CD4-positive, alpha-beta T cell treated with Interleukin-17A for 1 hour (primary cell): ENCODE measurements at regions not wholly inside any gene's neighbourhood (a gene's known extent, or its start where the extent isn't known, plus 50 kb on each side); places are given as distances from the start of the nearest gene placed in this dataset.
A peak's percentile ranks its signal among the peaks of the same experiment; 100 is the strongest.
"Not testable (repeated sequence)": the region's sequence is repeated elsewhere in the genome, so short reads cannot be mapped to it uniquely, and the experiment has no call there.

Source experiments
- DNase-seq: peaks from one replicate; pipeline ENCODE4 v3.0.0-alpha.2; 2020

DNA sequence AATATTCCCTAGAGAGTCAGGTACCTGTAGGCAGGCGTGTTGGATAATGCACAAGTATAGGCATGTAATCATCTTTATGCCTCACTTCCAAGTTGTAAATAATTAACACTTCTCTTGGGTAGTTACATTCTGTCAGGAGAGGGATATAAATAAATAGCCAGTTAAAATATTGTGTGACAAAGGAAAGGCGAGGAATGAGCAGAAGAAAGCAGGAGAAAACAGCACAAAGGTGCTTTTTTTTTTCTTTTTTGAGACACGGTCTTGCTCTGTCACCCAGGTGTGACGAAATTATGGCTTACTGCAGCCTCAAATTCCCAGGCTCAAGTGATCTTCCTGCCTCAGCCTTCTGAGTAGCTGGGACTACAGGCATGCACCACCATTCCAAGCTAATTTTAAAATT is 99.2 kb upstream of the LYZL2 start:
- no peak for DNase-seq

DNA sequence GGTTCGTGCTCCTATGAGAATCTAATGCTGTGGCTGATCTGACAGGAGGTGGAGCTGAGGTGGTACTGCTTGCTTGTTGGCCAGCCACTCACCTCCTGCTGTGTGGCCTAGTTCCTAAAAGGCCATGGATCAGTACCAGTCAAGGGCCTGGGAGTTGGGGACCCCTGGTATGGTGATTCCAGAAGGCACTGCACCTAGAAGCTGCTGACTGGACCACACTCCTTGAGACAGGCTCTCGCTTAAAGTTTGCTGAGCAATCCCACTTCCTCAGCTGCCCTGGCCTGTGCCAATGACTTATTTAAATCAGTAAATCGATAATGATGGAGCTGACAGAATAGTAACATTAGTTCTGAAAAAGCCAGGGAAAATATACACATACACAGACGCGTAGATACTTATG is 98.6 kb upstream of the LYZL2 start:
- no peak for DNase-seq

DNA sequence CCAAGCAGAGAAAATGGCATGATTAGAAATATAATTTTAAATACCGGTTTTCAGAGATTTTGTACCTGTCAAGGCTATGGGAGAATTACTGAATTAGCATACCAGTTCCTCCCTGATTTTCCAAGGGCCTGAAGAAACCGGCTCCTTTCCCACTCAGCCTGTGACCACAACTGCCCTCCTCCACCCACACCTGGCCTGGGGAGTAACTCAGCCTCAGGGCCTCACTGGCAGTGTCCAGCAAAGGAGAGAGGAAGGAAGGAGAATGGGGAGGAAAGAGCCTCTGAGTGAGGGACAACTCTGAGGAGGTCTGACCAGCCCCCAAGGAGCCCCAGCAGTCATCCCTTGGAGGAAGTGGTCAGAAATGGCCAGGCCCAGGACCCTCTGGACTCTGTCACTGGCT is 98.0 kb upstream of the LYZL2 start:
- no peak for DNase-seq

DNA sequence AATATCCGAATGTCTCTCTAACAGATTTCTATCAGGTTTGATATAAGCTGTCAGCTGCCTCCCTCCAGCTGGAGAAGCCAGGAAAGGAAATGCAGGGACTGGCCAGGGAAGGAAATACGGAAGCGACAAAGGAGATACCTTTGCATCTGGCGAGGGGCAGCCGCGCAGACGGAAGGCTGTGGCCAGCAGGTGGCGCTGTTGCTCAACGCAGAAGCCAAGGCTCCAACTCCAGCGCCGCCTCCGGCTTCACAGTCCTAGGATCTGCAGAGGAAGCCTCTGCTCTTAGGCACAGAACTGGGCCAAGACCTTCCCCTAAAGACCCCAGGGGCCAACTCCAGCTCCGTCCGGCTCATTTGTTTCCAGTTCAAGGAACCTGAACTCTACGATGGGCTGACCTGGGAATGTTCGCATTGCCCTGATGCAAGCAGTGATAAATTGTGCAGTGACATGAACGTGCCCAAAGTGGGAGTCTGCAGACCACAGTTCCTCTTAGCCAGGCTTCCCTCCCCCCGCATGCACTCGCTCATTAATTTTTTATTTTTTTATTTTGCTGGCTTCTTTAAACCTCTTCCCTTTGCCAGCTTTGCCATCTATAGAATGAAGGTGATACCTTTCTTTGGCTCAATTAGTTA is 97.3 kb upstream of the LYZL2 start:
- peak; percentile 77 for DNase-seq

DNA sequence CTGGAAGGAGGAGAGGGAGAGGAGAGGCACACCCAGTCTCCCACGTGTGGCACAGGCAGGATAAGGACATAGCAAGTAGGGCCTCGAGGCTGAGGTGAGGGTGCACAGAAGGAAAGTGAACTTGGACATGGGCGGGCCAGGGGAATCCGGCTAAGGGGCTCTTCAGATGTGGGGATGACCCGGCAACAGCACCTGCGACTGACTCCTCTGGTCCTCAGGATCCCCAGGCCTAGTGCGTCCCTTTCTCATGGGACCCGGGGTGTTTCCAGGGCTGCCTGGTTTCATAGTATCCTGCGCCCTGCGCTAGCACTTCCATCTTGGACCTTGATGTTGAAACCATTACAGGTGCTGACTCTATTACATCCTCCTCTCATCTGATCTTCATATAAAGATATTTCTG is 96.1 kb upstream of the LYZL2 start:
- no peak for DNase-seq

DNA sequence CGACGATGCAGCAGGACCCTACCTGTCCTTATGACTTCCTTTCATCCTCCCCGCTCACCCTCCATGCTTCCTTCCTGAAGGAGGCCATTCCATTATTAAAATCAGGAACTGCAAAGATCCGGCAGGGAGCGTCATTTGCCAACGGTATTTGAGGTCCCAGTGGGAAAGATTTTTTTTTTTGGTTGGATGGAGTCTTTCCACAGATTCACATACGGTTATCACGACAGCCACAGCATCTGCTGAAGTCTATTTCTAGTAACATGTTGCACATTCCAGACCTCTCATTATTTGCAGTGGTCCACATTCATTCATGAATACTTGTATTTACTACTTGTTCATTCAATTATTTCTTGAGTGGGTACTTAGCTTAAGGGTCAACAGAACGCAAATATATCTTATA is 94.7 kb upstream of the LYZL2 start:
- no peak for DNase-seq

DNA sequence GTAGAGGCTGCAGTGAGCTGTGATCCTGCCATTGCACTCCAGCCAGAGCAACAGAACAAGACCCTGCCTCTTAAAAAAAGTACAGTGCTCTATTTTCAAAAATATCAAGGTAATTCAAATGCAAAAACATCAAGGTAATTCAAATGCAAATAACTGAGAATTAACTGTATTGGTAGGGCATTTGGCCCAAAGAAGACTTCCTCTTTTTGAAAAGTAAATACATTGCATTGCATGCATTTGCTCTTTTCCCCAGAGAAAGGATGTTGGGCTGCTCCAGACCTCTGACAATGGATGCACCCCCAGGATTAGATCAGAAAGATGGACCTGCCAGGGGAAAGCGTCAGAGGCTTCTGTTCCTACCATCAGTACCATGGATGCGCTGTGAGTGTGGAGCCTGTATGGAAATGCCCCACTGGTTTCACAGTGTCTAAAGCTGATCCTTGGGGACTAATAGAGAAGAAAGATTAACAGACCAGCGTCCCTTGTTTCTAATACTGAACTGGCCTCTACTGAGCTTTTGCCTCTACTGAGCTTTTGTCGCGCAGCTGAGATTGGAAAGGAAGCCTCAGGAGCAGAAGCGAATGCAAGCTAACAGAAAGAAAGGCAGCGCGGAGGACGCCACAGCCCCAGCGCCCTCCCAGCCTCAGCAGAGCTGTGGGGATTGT is 93.5 kb upstream of the LYZL2 start:
- no peak for DNase-seq

DNA sequence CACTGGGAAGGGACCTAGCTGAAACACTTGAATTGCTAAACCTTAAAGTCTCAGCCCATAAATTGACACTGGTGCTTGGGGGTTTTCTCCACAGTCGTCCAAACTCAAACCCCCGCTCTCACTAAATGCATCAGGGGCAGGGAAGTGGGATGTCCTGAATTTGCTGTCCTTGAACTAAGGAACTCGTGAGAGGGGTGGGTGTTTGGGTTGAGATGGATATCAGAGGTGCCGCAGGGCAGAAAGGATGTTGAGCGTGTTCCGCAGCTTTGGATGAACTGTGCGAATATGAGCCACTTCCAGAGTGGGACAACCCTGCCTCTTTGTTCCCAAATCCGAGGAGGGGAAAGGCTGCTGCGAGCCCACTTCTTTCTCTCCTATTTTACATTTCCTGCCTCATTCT is 90.3 kb upstream of the LYZL2 start:
- DNase-seq, result no peak

DNA sequence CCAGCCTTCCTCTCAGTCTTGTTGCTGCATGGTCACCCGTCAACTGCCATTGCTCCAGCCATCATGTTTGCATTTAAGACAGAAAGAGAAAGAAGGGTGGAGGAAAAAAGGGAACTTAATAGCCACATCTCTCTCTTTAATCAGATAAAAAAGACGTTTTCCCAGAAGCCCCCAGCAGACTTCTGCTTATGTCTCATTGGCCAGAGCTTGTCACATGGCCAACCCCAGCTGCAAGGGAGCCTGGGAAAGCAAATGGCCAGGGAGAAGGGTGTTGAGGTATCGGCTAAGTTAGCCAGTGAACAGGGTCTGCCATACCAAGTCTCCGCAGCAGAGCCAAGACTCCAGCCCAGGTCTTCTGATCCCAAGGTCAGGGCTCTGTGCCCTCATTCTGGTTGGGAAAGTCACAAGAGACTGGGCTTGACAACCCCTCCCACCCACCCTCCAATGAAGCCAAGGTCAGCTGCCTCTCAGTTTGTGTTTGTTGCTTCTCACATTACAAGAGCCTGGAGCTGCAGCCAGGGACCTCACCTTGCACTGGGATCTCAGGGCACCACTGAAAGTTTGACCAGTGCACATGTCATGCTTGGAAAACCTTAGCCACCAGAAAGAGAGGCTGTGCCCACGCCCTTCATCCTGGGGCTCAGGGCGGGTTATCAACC is 80.3 kb upstream of the LYZL2 start:
- DNase-seq, result no peak

DNA sequence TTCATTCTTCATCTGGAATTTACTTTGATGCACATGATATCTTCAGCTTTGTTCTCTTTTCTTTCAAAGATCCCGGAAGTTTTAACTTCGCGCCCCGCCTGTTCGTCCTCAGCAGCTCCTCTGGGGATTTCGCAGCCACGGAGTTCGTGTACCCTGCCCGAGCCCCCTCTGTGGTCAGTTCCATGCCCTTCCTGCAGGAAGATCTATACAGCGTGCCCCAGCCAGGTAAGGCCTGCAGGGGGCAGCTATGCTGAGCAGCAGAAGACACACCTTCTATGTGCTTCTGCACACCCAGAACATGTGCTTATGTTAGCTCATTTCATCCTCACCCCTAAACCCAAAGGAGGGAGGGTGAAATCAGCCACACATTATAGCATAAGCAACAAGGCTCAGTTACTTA is 79.7 kb upstream of the LYZL2 start:
- no peak for DNase-seq

DNA sequence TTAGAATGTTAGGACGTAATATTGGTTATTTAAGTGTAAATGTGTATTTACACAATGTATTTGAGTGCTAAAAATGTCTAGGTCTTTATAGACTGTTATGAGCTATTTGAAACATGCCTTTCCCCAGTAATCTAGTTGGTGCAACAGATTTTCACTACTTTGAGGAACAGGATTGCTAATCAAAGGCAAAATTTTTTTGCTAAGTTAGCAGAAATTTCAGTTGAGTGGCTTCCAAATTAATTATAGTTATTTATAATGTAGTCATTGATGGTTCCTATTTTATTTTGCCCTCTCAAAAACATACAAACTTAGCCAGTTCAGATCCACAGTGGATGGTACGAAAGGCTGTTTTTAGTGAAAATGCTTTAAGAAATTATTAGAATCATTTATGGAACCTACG is 78.7 kb upstream of the LYZL2 start:
- no peak for DNase-seq

DNA sequence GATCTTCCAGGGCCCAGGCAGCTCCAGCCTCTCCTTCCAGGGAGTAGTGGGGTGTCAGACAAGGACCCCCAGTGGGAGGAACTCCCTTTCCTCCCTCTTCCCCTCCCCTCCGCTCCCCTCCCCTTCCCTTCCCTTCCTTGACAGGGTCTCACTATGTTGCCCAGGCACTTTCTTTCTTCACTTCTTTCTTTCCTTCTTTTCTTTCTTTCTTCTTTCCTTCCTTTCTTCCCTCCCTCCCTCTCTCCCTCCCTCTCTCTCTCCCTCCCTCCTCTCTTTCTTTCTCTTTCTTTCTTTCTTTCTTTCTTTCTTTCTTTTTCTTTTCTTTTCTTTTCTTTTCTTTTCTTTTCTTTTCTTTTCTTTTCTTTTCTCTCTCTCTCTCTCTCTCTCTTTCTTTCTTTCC is 76.6 kb upstream of the LYZL2 start:
- DNase-seq, result not testable (repeated sequence)

DNA sequence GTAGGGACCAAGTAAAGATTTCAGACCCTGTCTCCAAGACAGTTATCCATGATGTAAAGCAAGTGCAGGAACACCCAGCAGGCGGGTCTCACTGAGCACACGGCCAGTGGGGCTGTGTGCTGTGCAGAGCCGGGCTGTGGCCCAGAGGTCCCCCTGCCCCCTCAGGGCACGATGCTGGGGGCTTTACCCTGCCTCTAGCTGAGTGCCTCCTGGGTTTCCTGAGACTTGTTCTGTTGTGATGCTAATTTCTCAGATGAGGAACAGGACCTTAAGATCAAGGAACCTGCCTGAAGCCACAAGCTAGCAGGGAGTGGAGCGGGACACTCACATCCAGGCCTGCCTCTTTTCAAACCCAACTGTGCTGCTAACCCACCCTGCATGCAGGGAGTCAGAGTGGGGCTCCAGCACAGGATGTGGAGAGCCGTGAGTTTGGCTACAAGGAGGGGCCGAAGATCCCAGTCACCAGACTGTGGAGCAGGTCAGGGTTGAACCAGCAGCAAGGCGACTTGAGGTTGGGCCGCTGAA is 76.1 kb upstream of the LYZL2 start:
- DNase-seq, result no peak

DNA sequence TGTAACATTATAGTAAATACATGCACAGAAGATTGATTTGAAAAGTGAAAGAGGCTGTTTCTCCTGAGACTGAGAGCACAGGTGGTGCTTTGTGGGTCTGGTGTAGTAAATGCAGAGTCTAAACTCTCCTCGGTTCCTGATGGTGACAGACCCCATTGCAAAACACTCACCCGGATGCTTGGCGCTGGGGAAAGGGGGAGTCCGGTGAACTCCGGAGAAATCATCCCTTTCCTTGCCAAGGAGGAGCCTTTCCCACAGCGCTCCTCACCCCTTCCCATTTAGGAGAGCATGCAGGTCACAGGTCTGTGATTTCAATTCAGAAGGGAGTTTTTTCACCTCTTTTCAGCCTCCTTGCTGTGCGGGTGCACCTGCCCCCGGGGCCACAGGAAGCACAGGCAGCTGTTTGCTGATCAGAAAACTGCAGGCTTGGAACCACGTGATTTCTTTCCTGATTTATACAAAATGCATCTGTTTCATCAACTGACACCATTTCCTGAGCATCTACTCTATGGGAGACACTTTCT is 75.6 kb upstream of the LYZL2 start:
- DNase-seq, result peak; percentile 55

DNA sequence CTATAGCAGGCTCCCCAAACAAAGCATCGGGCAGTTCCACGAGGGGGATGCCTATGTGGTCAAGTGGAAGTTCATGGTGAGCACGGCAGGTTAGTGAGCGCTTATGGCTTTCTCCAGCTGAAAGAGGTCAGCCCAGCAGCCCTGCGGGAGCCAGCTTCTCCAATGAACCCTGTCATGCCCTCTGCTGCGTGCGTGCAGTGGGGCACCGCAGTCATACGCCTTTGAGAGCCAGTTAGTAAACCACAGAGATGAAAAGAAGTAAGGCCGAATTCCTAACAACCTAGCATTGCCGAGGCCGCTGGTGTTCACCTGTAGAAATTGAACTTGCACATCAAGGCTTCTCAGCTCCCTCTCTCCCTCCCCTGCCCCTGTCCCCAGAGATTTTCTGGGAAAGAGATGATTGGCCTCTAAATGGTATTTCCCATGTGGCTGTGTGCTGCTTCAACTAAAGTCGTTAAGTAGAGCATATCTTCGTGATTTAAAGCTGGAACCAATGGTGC is 75.1 kb upstream of the LYZL2 start:
- peak; percentile 30 for DNase-seq

DNA sequence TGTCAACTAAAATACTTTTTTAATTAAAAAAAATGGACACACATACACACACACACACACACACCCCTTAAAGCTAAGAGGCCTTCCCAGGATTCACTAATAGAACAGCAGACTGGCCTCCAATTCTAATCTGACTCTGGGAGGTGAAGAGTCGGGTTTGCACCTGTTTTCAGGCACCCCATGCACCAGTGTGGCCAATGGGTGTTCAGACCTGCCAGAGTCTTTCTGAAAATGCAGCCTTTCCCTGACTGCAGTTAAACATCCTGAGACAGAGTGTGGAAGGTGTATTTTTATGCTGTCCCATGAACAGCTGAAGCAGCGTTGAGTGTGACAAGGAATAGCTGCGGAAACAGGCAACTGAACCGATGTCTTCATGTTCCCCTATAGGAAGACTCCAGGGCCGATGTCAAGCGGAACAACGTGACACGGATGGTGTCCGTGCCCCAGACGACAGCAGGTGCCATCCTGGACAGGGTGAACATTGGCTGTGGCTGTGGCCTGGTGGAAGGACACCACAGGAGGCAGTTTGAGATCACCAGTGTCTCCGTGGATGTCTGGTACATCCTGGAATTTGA is 74.6 kb upstream of the LYZL2 start:
- no peak for DNase-seq

DNA sequence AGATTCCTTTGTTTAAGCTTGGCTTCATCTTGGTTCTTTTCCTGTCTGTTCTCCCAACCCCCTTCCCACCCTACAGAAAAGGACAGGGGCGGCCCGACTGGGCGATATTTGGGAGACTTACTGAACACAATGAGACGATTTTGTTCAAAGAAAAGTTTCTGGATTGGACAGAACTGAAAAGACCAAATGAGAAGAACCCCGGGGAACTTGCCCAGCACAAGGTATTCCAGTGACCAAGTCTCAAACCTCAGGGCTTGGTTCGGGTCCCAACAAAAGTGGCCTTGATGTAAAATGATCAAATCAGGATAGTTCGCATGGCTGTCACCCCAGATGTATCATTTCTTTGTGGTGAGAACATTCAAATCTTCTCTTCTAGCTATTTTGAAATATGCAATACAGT is 73.9 kb upstream of the LYZL2 start:
- not testable (repeated sequence) for DNase-seq

DNA sequence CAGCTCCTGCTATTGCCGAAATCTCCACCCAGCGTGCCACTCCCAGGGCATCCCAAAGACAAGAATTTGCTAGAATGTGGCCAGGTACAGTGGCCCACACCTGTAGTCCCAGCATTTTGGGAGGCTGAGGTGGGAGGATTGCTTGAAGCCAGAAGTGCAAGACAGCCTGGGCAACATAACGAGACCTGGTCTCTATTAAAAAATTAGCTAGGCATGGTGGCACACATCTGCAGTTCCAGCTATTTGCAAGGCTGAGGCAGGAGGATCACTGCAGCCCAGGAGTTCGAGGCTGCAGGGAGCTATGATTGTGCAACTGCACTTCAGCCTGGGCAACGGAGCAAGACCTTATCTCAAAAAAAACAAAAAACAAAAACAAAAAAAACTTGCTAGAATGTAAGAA is 73.3 kb upstream of the LYZL2 start:
- no peak for DNase-seq

DNA sequence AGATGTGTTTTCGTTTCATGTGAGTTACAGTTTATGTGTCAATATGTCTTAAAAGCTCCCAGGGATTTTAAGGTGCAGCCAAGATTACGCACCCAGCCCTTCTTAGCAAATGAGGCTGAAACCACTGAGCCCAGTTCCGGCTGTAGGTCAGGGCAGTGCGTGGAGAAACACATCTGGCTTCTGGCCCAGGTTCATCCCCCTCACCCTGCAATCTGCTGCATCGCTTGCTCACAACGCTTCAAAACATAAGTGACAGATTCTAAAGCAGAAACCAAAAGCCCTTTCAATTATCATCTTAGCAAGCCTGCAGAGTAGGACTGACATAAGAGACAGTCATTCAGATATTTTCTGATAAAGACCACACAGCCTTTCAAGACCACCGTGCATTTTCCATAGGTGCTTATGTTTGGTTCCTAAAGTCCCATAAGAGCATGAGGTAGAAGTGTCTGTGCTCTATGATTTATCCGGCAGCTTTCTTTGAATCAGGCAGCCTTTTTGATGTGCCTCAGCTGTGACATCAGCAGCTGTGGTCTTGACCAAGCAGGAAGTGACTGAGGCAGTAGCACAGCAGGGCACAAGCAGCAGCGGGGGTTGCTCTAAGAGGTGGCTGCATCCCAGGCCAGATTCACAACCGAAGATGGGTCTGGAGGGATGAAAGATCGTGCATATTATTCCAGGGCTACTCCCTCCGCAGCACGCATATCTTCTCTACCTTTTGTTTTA is 72.1 kb upstream of the LYZL2 start:
- DNase-seq, result peak; percentile 73

DNA sequence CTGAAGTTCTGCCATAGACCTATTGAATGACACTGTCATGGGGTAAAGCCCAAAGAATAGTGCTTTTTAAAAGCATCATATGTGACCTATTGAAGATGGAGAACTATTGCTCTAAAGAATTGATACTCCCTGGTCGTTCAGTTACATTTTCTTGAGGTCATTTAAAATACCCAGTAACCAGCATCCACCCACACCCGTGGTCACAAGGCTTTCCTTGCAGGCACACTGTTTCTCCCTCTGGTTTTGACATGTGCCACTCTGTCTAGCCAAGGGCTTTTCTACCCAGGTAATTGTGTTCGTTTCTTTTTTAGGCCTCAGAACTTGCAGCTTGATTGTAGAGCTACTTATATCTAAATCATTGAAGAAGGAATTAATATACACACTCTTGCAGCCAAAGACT is 68.3 kb upstream of the LYZL2 start:
- DNase-seq, result no peak

DNA sequence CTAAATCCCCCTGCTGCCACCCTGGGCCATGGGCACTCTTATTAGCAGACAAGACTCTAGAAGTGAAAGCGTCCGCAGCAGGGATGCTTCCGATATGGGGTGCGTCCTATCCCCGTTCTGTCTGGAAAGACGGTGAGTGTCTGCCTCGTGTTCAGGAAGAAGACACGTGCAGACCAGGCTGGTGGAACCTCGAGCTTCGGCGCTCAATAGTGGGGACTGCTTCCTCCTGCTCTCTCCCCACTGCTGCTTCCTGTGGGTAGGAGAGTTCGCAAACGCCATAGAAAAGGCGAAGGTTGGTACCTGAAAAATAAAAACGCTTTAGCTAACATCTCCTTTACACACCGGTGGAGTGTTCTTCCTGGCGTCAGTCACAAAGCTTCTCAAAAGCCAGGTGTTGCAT is 67.7 kb upstream of the LYZL2 start:
- DNase-seq, result not testable (repeated sequence)

DNA sequence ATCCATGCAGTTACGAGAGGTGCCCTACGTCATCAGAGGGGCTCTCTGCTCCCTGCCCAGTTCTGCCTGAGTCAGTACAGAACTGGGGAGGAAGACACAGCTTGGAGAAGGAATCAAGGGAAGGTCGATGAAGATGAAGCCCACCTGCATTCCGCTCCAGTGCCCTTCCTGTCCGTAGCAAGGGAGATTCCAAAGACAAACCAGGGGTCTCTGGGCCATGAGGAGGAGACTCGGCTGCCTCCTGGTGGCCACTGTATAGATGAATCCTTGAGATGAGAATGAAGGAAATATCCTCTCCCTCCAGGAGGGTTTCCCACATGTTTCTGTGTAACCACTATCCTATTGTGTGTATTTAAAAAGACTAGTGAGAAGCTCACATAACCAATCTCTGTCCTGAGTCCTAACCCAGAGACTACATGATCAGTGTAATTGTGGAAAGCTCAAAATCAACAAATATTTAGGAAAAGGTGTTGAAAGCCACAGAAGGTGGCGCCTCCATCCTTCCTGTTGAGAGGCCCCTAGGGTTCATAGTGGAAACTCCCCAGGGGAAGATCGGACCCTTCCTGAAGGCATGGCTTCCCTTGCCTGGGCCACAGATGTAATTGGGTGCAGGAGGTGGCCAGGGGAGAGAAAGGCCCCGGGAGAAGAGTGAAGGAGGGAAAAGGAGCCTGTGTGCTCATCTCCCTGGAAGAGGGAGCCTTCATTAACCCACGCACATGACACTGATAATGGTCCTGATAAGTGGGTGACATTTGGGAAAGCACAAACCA is 67.0 kb upstream of the LYZL2 start:
- DNase-seq, result not testable (repeated sequence)
